AG09319 (cell line): ENCODE measurements at regions not wholly inside any gene's neighbourhood (a gene's known extent, or its start where the extent isn't known, plus 50 kb on each side); places are given as distances from the start of the nearest gene placed in this dataset.

ENCODE experiments used
- DNase-seq: peaks from one replicate; pipeline ENCODE4 v3.0.0-alpha.2; 2010; ENCODE audit warnings: low read depth; ENCODE audit errors: extremely low read depth
- TF ChIP-seq, protein P1 (sequence below): IDR thresholded peaks from 2 replicates; pipeline ENCODE4 v1.5.1; 2011; ENCODE audit warnings: low read depth, mild to moderate bottlenecking, inconsistent platforms, low read length, moderate library complexity

DNA sequence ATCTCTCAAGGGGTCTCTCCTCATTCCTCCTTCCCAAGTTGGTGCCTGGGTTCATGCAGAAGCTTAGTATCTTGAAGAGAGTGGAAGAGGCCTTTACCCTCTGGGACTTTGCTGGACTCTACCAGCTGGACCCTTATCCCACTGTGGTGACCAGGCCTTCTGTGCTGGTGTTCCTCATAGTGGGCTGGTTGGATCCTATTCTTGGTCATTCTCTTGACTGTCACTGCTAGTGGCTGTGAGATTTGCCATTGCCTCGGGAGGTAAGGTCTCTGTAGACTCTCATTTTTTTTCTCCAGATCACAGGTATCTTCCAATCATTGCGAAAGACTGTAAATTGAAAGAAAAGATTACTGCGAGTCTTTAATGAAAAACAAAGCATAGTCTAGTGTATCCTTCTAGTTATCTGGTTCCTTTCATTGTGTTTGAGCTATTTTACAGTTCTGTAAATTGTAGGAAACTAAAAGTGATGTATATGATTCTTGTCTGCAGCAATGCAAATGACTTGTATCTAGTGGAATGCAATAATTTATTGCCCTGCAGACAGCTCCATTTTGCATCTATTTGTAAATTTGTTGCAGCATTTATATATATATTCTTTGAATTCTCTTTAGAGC, 217.9 kb downstream of the AEBP2 start:
- TF ChIP-seq, protein P1, sequence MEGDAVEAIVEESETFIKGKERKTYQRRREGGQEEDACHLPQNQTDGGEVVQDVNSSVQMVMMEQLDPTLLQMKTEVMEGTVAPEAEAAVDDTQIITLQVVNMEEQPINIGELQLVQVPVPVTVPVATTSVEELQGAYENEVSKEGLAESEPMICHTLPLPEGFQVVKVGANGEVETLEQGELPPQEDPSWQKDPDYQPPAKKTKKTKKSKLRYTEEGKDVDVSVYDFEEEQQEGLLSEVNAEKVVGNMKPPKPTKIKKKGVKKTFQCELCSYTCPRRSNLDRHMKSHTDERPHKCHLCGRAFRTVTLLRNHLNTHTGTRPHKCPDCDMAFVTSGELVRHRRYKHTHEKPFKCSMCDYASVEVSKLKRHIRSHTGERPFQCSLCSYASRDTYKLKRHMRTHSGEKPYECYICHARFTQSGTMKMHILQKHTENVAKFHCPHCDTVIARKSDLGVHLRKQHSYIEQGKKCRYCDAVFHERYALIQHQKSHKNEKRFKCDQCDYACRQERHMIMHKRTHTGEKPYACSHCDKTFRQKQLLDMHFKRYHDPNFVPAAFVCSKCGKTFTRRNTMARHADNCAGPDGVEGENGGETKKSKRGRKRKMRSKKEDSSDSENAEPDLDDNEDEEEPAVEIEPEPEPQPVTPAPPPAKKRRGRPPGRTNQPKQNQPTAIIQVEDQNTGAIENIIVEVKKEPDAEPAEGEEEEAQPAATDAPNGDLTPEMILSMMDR = no peak
- no peak for DNase-seq

DNA sequence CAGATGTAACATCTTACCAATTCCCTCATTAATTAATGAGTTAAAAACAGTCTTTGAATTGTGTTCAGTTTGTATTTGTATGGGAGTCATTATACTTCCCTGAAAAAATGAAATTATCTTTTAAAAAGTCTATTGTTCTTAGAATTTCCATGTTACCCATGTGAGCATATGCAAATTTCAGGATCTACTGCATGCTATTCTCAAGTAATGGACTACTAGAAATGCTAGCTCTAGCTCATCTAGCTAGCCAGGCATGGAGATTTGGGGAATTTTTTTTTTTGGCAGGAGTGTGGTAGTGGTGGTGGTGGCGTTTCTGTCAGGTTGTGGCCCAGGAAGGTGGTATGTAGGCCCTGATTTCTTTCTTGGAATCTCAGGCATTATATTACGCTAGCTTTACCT, 218.4 kb downstream of the AEBP2 start:
- DNase-seq = no peak
- TF ChIP-seq, protein P1 = no peak

GRCh38 chr12:19659086-19659485, 219.8 kb downstream of the AEBP2 start:
- TF ChIP-seq, protein P1 = no peak
- DNase-seq = no peak

DNA sequence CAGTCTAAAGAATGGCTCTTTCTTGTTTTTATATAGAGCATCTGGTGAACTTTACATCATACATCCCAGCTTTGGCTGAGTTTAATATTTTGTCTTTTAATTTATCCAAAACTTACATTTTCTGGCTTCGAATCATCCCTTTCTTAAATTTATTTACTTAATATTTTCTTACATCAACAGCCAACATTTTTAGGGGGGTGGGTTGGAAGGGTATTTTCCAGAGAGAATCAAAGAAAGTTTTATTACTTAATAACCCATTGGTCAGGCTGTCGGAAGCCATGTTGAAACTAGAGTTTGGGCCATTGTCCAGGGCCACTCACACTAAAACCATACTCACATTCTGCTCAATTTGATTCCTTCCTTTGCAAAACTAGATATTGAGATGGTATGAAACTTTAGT, 220.2 kb downstream of the AEBP2 start:
- TF ChIP-seq, protein P1 = no peak
- DNase-seq = no peak

DNA sequence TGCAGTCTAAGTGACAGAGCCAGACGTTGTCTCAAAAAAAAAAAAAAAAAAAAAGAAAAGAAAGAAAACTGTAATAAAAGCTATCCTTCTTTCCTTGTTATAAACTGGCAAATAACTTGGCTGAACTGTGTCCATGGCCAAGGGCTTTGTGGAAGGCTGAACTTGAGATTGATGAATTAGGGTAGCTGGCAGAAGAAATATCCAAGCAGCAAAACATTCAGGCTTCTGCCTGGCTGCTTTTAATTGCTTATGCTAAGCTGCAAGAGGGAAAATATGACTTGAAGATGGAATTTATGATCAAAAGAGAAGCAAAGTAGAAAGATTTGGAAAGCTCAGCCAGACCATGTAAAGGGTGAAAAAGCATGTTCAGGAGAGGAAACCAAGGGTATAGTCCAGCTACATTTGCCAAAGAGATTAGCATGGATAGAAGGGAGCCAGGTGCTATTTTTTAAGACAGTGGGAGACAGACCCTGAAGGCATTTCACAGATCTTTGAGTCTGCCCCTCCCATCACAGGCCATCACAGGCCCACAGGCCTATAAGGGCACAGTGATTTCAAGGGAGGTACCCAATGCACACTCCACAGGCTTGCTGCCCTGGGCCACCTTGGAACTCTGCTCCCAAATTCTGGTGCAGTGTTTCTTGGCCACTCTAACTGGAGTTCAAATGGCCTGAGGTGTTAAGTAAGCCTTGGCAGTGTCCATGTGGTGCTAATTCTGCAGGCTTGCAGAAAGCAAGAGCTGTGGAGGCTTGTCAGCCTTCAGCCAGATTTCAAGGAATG, 226.0 kb downstream of the AEBP2 start:
- DNase-seq = no peak
- TF ChIP-seq, protein P1 = no peak

DNA sequence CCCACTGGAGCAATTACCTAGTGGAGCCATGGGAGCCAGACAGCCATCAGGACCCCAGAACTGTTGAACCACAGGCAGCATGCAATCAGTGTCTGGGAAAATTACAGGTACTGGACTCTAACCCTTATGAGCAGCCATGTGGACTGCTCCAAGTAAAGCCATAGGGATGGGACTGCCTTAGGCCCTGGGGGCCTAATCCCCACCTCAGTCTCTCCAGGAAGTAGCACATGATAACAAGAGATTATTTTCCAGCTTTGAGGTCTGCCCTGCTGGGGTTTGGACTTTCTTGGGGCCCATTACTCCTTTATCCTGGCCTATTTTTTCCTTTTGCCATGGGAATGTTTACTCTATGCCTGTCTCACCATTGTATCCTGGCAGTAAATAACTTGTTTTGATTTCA, 226.8 kb downstream of the AEBP2 start:
- DNase-seq = no peak
- TF ChIP-seq, protein P1 = no peak

- DNase-seq = no peak
- TF ChIP-seq, protein P1 = no peak
Measured at GRCh38 chr12:19669793-19670192, 230.5 kb downstream of the AEBP2 start.
